GM10266 (cell line): ENCODE measurements at regions not wholly inside any gene's neighbourhood (a gene's known extent, or its start where the extent isn't known, plus 50 kb on each side); places are given as distances from the start of the nearest gene placed in this dataset.

Source experiments
- DNase-seq: peaks from one replicate; pipeline ENCODE4 v3.0.0; 2012; ENCODE audit errors: extremely low spot score
- CTCF ChIP-seq: IDR thresholded peaks from 2 replicates; pipeline ENCODE4 v1.5.1; 2012; ENCODE audit warnings: mild to moderate bottlenecking, low read depth; ENCODE audit not compliant: control insufficient read depth, insufficient read depth; ENCODE audit errors: missing control alignments

DNA sequence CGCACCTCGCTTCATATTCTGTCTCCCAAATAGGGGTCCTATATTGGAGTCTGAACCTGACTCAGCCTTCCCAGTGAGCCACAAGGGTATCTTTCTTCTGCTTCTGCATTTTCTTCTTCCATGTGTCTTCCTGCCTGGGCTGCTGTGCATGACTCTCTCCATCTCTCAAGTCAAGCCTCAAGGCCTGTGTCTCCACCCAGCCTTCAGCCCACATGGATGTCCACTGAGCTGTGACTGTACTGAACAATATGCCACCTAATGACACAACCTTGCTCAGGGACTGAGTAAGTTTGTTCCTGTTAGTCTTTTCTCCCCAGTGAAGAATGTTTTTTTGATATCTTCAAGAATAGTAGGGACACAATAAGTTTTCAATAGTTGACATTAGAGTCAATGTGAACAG lies 162.7 kb upstream of the TBX20 start:
- no peak for TF ChIP-seq CTCF
- DNase-seq: no peak

DNA sequence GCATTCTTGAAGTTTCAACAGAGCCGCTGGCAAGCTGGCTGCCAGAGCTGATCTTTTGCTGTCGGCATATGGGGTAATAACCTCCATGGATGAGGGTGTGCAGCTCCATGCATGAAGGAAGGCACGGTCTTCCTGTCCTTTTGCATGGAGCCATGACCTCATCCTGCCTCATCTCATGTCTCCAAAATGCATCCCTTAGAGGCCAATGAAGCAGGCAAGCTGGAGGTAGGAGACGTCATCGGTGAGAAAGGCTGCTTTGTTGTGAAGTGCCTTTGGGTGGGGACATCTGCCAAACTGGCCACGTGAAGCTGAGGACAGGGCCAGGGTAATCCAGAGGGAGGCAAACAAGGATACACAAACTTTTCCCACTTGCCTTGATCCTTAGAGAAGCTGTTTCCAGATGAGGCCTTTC lies 161.5 kb upstream of the TBX20 start:
- DNase-seq: no peak
- TF ChIP-seq CTCF: no peak

DNA sequence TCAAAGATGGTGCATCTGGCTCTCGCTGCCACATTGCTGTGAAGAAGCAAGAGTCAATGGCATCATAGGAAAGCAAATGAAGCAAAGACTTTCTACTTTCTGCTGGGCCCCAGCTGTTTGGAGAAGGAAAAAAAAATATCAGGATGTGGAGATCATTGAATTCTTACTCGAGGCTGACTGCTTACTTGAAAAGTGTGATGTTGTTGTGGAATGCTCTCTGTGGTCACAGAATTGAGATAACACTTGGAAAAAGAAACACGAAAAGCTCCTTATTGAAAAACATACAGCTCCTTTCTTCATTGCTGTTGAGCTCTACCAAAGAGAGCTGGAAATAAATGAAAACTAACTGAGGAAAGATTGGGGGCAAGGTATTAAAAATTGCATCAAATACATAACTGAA lies 157.4 kb upstream of the TBX20 start:
- no peak for TF ChIP-seq CTCF
- no peak for DNase-seq

DNA sequence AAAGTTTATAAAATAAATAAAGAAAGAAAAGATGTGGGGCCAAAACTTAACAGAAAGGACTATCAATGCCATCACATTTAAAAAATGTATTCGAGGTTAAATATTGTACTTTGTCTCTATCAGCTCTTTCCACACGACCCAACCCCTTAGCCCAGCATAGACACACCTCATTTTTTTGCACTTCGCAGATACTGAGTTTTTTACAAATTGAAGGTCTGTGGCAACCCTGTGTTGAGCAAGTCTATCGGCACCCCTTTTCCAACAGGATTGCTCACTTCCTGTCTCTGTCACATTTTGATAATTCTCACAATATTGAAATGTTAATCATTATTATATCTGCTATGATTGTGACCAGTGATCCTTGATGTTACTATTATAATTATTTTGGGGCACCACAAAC lies 151.6 kb upstream of the TBX20 start:
- DNase-seq: no peak
- TF ChIP-seq CTCF: no peak

DNA sequence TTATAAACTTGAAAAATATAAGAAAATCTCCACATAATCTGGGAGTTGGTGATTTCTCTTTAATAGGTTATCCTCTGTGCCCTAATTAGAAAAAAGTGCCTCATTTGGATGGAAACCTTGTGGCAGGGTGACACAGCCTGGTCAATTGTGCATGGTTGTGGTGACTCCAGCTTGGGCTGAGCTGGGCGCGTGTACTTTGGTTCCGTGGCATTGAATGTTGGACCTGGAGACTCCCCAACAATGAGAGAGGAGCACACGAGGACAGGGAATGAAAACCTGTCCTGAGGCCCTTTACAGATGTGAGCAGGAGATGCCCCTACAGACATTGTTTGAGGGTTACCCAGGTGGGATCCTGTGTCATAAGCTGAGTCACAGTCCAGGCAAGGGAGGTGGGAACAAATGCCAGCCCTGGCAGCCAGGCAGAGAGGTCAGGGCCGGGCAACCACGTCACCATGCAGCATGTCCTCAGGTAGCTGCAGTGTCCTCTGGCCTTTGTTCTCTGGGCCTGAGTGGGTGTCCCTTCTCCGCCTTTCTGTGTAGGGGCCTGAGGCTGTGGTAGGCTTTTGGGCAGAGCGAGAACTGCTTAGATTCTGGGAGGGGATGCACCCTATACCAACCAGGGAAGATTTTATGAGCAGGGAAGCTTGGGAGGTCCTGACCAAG lies 147.4 kb upstream of the TBX20 start:
- TF ChIP-seq CTCF: no peak
- DNase-seq: no peak

DNA sequence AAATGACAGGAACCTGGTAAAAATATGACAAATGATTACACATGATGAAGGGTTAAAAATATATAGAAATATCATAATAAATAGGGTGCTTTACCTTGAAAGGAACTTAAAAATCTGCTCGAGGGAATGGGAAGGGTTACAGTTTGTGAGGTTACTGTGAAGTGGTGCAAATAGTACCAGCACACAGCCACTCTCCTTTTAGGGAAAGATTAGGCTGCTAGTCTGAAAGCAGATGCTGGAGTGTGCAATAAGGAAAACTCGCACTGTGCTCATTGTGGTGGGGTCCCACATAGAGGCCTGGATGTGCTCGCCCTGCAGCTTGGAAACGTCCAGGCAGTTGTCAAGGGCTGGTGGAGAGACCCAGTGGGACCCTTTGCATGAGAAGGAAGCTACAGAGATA lies 145.9 kb upstream of the TBX20 start:
- DNase-seq: no peak
- TF ChIP-seq CTCF: no peak

DNA sequence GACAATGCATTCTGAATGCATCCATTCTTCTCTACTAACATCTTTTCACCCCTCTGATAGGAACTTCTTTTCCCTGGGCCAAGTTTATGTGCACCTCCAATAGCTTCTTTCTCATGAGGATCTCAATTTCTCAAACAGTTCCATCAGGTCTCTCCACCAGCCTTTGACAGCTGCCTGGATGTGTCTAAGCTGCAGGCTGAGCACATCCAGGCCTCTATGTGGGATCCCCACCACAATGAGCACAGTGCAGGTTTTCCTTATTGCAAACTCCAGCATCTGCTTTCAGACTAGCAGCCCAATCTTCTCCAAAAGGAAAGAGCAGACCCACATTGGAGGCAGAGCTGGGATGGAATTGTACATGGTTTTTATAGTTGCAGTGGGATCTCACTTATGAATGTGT lies 145.3 kb upstream of the TBX20 start:
- DNase-seq: no peak
- TF ChIP-seq CTCF: no peak
